HCT116 (cell line): ENCODE measurements at regions not wholly inside any gene's neighbourhood (a gene's known extent, or its start where the extent isn't known, plus 50 kb on each side); places are given as distances from the start of the nearest gene placed in this dataset.

Experiments
- ATAC-seq: fragments of 200-7000 bp; cut with Tn5 transposase; 2 replicates; pipeline ENCODE4 v1.9.1; 2020; ENCODE audit warnings: mild to moderate bottlenecking, moderate library complexity
- BruUV-seq: library from RNA; stranded (reverse); fragments of 400-500 nt; replicated peaks from 2 replicates; lab custom pipeline; 2021; lab: Mats Ljungman, UMichigan
- CTCF ChIA-PET: fragments of 300-600 bp; sonication (Branson Sonifier 250); formaldehyde crosslinking; loops from one replicate; lab custom pipeline; 2021; ENCODE audit warnings: antibody characterized with exemption; lab: Charles Lee
- POLR2A ChIA-PET: fragments of 300-600, 350-600 bp; sonication (Branson Sonifier 250); formaldehyde crosslinking; loops from one replicate; lab custom pipeline; 2021; ENCODE audit warnings: antibody characterized with exemption; lab: Charles Lee
- RAD21 ChIA-PET, 2 experiments: fragments of 300-600 bp; sonication (Branson Sonifier 250); formaldehyde crosslinking; loops; one replicate each; lab custom pipeline; 2023; ENCODE audit warnings: low total read pairs in 2 of 2; ENCODE audit not compliant: uncharacterized antibody in 2 of 2, unreplicated experiment in 2 of 2, low non-redundant PET in 1 of 2; lab: Charles Lee
- DNase-seq: peaks from one replicate; pipeline ENCODE4 v3.0.0-alpha.2; 2010; ENCODE audit warnings: low read depth, low spot score
- H2AFZ ChIP-seq: fragments of 200-600 bp; shearing (Covaris generic), sonication (generic); 2 replicates; pipeline ENCODE4 v1.6.1; 2017; ENCODE audit warnings: low read depth, mixed run types, mixed read lengths, antibody characterized with exemption, low read length; ENCODE audit not compliant: poor library complexity, severe bottlenecking
- H3K27ac ChIP-seq: 2 replicates; pipeline ENCODE4 v1.5.1; 2012; ENCODE audit warnings: low read depth, low read length
- H3K27me3 ChIP-seq: fragments of 200-600 bp; sonication (generic); 2 replicates; pipeline ENCODE4 v1.6.1; 2016; ENCODE audit warnings: mixed run types, low read length, mixed read lengths; ENCODE audit not compliant: insufficient read depth
- H3K36me3 ChIP-seq, 2 experiments: fragments of 200-500 bp in 1 of 2; fragments of 200-600 bp in 1 of 2; sonication (Bioruptor generic) in 1 of 2; sonication (generic) in 1 of 2; 2 replicates each; pipeline versions ENCODE4 v1.5.1 to v1.6.1; 2014 to 2016; ENCODE audit warnings: low read length in 2 of 2, inconsistent platforms in 1 of 2, mixed read lengths in 1 of 2, mixed run types in 1 of 2; ENCODE audit not compliant: insufficient read depth in 2 of 2, control insufficient read depth in 1 of 2
- H3K4me1 ChIP-seq, 2 experiments: fragments of 200-600 bp in 1 of 2; sonication (generic) in 1 of 2; 2 replicates each; pipeline versions ENCODE4 v1.5.1 to v1.6.1; 2012 to 2017; ENCODE audit warnings: low read length in 2 of 2, inconsistent platforms in 1 of 2, mild to moderate bottlenecking in 1 of 2, mixed read lengths in 1 of 2, mixed run types in 1 of 2, moderate library complexity in 1 of 2; ENCODE audit not compliant: insufficient read depth in 2 of 2, control insufficient read depth in 1 of 2
- H3K4me2 ChIP-seq: fragments of 200-600 bp; sonication (generic); 2 replicates; pipeline ENCODE4 v1.6.1; 2017; ENCODE audit warnings: mixed run types, low read length, mixed read lengths
- H3K4me3 ChIP-seq, 2 experiments: fragments of 200-600 bp in 1 of 2; sonication (generic) in 1 of 2; replicated peaks in 1 of 2; 2 replicates each; pipeline ENCODE4 v1.5.1; 2011 to 2016; ENCODE audit warnings: low read length in 2 of 2, control low read depth in 1 of 2, low read depth in 1 of 2, mild to moderate bottlenecking in 1 of 2, mixed read lengths in 1 of 2, mixed run types in 1 of 2
- H3K79me2 ChIP-seq: fragments of 200-600 bp; sonication (generic); 2 replicates; pipeline ENCODE4 v1.6.1; 2017; ENCODE audit warnings: mild to moderate bottlenecking, mixed run types, low read length, moderate library complexity, mixed read lengths; ENCODE audit not compliant: insufficient read depth
- H3K9ac ChIP-seq: fragments of 200-600 bp; sonication (generic); 2 replicates; pipeline ENCODE4 v1.6.1; 2016; ENCODE audit warnings: low read length, mixed read lengths
- H3K9me2 ChIP-seq: fragments of 200-600 bp; sonication (generic), shearing (Covaris generic); 2 replicates; pipeline ENCODE4 v1.6.1; 2017; ENCODE audit warnings: mixed run types, mild to moderate bottlenecking, moderate library complexity; ENCODE audit not compliant: insufficient read depth
- H3K9me3 ChIP-seq, 2 experiments: fragments of 200-500 bp in 1 of 2; fragments of 200-600 bp in 1 of 2; sonication (Bioruptor generic) in 1 of 2; sonication (generic) in 1 of 2; 2 replicates each; pipeline ENCODE4 v1.6.1; 2014 to 2017; ENCODE audit warnings: low read length in 2 of 2, mixed read lengths in 2 of 2, inconsistent platforms in 1 of 2, low read depth in 1 of 2, mild to moderate bottlenecking in 1 of 2, mixed run types in 1 of 2, moderate library complexity in 1 of 2; ENCODE audit not compliant: control insufficient read depth in 1 of 2, insufficient read depth in 1 of 2
- H4K20me1 ChIP-seq: fragments of 200-600 bp; sonication (generic), shearing (Covaris generic); 2 replicates; pipeline ENCODE4 v1.6.1; 2017; ENCODE audit warnings: mixed run types, mild to moderate bottlenecking, moderate library complexity; ENCODE audit not compliant: insufficient read depth
- ATF3 ChIP-seq: IDR thresholded peaks from 2 replicates; pipeline ENCODE4 v1.6.1; 2012
- CBX3 ChIP-seq: IDR thresholded peaks from 2 replicates; pipeline ENCODE4 v1.6.1; 2012; ENCODE audit warnings: low read depth
- CEBPB ChIP-seq: IDR thresholded peaks from 2 replicates; pipeline ENCODE4 v1.6.1; 2012; ENCODE audit warnings: low read depth
- ELF1 ChIP-seq: IDR thresholded peaks from 2 replicates; pipeline ENCODE4 v1.6.1; 2012; ENCODE audit warnings: low read depth, borderline replicate concordance
- EZH2 ChIP-seq: fragments of 200-600 bp; sonication (generic); IDR thresholded peaks from 2 replicates; pipeline ENCODE4 v1.6.1; 2017; ENCODE audit warnings: antibody characterized with exemption, mixed run types
- FOSL1 ChIP-seq: IDR thresholded peaks from 2 replicates; pipeline ENCODE4 v1.6.1; 2012; ENCODE audit warnings: low read depth
- POLR2A ChIP-seq: IDR thresholded peaks from 2 replicates; pipeline ENCODE4 v1.7.0; 2011; ENCODE audit warnings: borderline replicate concordance; ENCODE audit not compliant: insufficient read depth, insufficient read length; ENCODE audit errors: extremely low read depth
- POLR2AphosphoS5 ChIP-seq: IDR thresholded peaks from 2 replicates; pipeline ENCODE4 v1.6.1; 2011; ENCODE audit warnings: mild to moderate bottlenecking, low read depth, low read length, moderate library complexity
- RAD21 ChIP-seq: IDR thresholded peaks from 2 replicates; pipeline ENCODE4 v1.6.1; 2012; ENCODE audit warnings: low read depth, mild to moderate bottlenecking
- ZNF274 ChIP-seq: fragments of 200-500 bp; sonication (Bioruptor generic); IDR thresholded peaks from 2 replicates; pipeline ENCODE4 v1.6.1; 2014; ENCODE audit warnings: mild to moderate bottlenecking, low read depth, low read length, inconsistent platforms
- intact Hi-C: fragments of 100-400 bp; cut with micrococcal nuclease; formaldehyde crosslinking; loops from 2 replicates; pipeline ENCODE4 v1.10.0; 2022
- TF ChIP-seq, protein P1 (sequence below): IDR thresholded peaks from 2 replicates; pipeline ENCODE4 v1.6.1; 2012; ENCODE audit warnings: low read depth
- TF ChIP-seq, protein P2 (sequence below), 3 experiments: fragments of 200-600 bp in 1 of 3; sonication (generic) in 1 of 3; IDR thresholded peaks in 2 of 3; conservative IDR thresholded peaks in 1 of 3; 2 replicates each; pipeline ENCODE4 v1.5.1; 2012 to 2017; ENCODE audit warnings: low read depth in 2 of 3, low read length in 2 of 3, antibody characterized with exemption in 1 of 3, borderline replicate concordance in 1 of 3, control low read depth in 1 of 3, mild to moderate bottlenecking in 1 of 3, mixed read lengths in 1 of 3, mixed run types in 1 of 3, moderate library complexity in 1 of 3; ENCODE audit not compliant: insufficient read depth in 1 of 3

GRCh38 chr5:39566029-39566428 lies 141.2 kb upstream of the DAB2 start:
- no peak for DNase-seq
- Histone ChIP-seq H2AFZ (no peak overlapping the region), H3K9me2 (no peaks in the 10 kb centered on the region), H3K79me2 (no peaks in the 10 kb centered on the region), H3K9me3 (no peaks in the 10 kb centered on the region), H3K4me1 (no peaks in the 10 kb centered on the region), H3K27me3 (no peaks in the 10 kb centered on the region), H3K4me2 (no peak overlapping the region), H3K36me3 (no peaks in the 10 kb centered on the region), H3K9ac (no peak overlapping the region), H3K4me3 (no peak overlapping the region)
- no TSS peak for BruUV-seq
- RAD21 ChIA-PET = no interaction called here
- POLR2A ChIA-PET = no interaction called here
- intact Hi-C loops = no loop called here
- CTCF ChIA-PET = interaction anchor here (8.2 kb wide), 1 partner anchor 190 kb away, joined by 45 read pairs; no protein-coding TSS in a partner anchor
- TF ChIP-seq FOSL1 (no peak), POLR2A (no peak), EZH2 (no peak), CBX3 (no peak), ATF3 (no peak), CEBPB (no peak)
- TF ChIP-seq, all 23 proteins: peak for 0
- no peak for ATAC-seq
- H3K27ac ChIP-seq = no peak overlapping the region
- no peaks in the 10 kb centered on the region for H4K20me1 ChIP-seq

DNA sequence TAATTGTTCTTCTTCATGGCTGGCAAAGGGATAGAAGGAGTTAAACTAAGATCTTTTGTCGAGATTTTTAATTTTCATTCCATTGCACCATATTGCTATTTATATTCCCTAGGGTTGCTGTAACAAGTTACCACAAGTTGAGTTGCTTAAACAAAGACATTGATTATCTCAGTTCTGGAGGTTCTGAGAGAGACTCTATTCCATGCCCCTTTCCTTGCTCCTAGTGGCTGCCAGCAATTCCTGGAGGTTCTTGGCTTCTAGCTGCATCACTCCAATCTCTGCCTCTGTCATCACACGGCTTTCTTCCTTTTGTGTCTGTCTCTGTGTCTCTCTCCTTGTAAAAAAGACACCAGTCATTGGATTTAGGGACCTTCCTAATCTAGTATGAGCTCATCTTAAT lies 136.6 kb upstream of the DAB2 start:
- Histone ChIP-seq H3K9ac (no peak overlapping the region), H3K9me2 (no peaks in the 10 kb centered on the region), H3K4me2 (no peak overlapping the region), H3K9me3 (no peaks in the 10 kb centered on the region), H2AFZ (no peak overlapping the region), H4K20me1 (no peaks in the 10 kb centered on the region), H3K27ac (no peak overlapping the region), H3K27me3 (no peaks in the 10 kb centered on the region), H3K79me2 (no peaks in the 10 kb centered on the region), H3K4me3 (no peak overlapping the region), H3K4me1 (no peaks in the 10 kb centered on the region), H3K36me3 (no peaks in the 10 kb centered on the region)
- ChIA-PET CTCF (no interaction called here), RAD21 (no interaction called here), POLR2A (no interaction called here)
- intact Hi-C loops = no loop called here
- no TSS peak for BruUV-seq
- ATAC-seq (no peak), DNase-seq (no peak)
- TF ChIP-seq ATF3 (no peak), FOSL1 (no peak), ZNF274 (no peak), EZH2 (no peak), POLR2AphosphoS5 (no peak), RAD21 (no peak), ELF1 (no peak)
- TF ChIP-seq, protein P1, sequence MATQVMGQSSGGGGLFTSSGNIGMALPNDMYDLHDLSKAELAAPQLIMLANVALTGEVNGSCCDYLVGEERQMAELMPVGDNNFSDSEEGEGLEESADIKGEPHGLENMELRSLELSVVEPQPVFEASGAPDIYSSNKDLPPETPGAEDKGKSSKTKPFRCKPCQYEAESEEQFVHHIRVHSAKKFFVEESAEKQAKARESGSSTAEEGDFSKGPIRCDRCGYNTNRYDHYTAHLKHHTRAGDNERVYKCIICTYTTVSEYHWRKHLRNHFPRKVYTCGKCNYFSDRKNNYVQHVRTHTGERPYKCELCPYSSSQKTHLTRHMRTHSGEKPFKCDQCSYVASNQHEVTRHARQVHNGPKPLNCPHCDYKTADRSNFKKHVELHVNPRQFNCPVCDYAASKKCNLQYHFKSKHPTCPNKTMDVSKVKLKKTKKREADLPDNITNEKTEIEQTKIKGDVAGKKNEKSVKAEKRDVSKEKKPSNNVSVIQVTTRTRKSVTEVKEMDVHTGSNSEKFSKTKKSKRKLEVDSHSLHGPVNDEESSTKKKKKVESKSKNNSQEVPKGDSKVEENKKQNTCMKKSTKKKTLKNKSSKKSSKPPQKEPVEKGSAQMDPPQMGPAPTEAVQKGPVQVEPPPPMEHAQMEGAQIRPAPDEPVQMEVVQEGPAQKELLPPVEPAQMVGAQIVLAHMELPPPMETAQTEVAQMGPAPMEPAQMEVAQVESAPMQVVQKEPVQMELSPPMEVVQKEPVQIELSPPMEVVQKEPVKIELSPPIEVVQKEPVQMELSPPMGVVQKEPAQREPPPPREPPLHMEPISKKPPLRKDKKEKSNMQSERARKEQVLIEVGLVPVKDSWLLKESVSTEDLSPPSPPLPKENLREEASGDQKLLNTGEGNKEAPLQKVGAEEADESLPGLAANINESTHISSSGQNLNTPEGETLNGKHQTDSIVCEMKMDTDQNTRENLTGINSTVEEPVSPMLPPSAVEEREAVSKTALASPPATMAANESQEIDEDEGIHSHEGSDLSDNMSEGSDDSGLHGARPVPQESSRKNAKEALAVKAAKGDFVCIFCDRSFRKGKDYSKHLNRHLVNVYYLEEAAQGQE = no peak
- TF ChIP-seq, protein P2, sequence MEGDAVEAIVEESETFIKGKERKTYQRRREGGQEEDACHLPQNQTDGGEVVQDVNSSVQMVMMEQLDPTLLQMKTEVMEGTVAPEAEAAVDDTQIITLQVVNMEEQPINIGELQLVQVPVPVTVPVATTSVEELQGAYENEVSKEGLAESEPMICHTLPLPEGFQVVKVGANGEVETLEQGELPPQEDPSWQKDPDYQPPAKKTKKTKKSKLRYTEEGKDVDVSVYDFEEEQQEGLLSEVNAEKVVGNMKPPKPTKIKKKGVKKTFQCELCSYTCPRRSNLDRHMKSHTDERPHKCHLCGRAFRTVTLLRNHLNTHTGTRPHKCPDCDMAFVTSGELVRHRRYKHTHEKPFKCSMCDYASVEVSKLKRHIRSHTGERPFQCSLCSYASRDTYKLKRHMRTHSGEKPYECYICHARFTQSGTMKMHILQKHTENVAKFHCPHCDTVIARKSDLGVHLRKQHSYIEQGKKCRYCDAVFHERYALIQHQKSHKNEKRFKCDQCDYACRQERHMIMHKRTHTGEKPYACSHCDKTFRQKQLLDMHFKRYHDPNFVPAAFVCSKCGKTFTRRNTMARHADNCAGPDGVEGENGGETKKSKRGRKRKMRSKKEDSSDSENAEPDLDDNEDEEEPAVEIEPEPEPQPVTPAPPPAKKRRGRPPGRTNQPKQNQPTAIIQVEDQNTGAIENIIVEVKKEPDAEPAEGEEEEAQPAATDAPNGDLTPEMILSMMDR (IDR thresholded peaks at IDR 0.05 in 2 of 3, conservative IDR thresholded peaks at IDR 0.05 in 1 of 3; ENCODE audit: borderline replicate concordance in 1 of 3, insufficient read depth in 1 of 3, low read depth in 2 of 3, low read length in 2 of 3) = no peak
